Kidney epithelial cell (primary cell): ENCODE measurements at regions not wholly inside any gene's neighbourhood (a gene's known extent, or its start where the extent isn't known, plus 50 kb on each side); places are given as distances from the start of the nearest gene placed in this dataset.
"Not testable (repeated sequence)": the region's sequence is repeated elsewhere in the genome, so short reads cannot be mapped to it uniquely, and the experiment has no call there.

ENCODE experiments used
- DNase-seq: peaks from one replicate; pipeline ENCODE4 v3.0.0-alpha.2; 2010; ENCODE audit warnings: low read depth
- H3K27me3 ChIP-seq: 2 replicates; pipeline ENCODE4 v1.6.0; 2011; ENCODE audit warnings: low read length; ENCODE audit not compliant: control insufficient read depth, insufficient read depth
- H3K36me3 ChIP-seq: 2 replicates; pipeline ENCODE4 v1.5.1; 2011; ENCODE audit warnings: low read length; ENCODE audit not compliant: control insufficient read depth, insufficient read depth
- H3K4me3 ChIP-seq: 2 replicates; pipeline ENCODE4 v1.5.1; 2011; ENCODE audit warnings: low read depth, mild to moderate bottlenecking, control low read depth, low read length
- TF ChIP-seq, protein P1 (sequence below): IDR thresholded peaks from 2 replicates; pipeline ENCODE4 v1.5.1; 2011; ENCODE audit warnings: mild to moderate bottlenecking, moderate library complexity, low read length, control low read depth, inconsistent platforms; ENCODE audit not compliant: insufficient read depth, poor library complexity, severe bottlenecking

DNA sequence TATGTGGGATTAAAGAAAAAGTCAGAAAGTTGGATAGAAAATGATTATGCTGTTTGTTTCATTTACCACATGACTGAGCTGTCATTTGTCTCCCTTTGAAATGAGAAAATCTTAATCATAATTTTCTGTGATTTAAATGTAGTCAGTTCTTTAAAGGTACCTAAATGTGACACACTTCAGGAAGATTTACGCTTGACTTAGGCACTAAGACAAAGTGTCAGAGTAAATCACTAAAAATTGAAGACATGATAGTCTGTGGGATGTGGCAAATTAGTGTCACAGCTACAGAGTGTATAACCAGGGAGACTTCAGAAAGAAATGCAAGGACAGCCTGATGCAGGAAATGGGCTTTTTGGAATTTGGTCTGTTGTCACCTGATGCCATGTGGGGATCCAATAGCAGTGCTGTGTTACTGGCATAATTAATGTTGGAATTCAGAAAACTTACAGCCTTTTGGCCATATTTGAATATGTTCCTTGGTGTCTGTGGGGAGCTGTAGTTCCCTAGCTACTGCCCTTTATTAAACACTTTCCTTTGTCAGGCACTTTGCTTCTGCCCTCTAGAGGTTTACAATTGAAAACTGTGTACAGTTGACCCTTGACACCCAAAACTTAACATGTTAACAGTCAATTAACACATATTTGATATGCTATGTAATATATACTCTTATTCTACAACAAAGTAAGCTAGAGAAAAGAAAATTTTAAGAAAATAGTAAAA is 493.8 kb downstream of the UTRN start:
- Histone ChIP-seq H3K4me3 (no peak overlapping the region), H3K36me3 (no peaks in the 10 kb centered on the region), H3K27me3 (no peaks in the 10 kb centered on the region)
- TF ChIP-seq, protein P1, sequence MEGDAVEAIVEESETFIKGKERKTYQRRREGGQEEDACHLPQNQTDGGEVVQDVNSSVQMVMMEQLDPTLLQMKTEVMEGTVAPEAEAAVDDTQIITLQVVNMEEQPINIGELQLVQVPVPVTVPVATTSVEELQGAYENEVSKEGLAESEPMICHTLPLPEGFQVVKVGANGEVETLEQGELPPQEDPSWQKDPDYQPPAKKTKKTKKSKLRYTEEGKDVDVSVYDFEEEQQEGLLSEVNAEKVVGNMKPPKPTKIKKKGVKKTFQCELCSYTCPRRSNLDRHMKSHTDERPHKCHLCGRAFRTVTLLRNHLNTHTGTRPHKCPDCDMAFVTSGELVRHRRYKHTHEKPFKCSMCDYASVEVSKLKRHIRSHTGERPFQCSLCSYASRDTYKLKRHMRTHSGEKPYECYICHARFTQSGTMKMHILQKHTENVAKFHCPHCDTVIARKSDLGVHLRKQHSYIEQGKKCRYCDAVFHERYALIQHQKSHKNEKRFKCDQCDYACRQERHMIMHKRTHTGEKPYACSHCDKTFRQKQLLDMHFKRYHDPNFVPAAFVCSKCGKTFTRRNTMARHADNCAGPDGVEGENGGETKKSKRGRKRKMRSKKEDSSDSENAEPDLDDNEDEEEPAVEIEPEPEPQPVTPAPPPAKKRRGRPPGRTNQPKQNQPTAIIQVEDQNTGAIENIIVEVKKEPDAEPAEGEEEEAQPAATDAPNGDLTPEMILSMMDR: no peak
- DNase-seq: no peak

DNA sequence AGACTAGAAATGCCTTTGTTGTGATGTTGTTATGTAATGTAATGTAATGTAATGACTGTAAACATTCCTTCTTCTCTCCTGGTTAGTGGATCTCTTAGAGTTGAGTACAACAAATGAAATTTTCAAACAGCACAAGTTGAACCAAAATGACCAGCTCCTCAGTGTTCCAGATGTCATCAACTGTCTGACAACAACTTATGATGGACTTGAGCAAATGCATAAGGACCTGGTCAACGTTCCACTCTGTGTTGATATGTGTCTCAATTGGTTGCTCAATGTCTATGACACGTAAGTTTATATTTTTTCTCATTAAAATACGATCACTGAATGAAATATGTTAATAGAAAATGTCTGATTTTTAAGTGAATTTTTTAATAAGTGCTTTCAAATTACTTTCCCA is 496.7 kb downstream of the UTRN start:
- TF ChIP-seq, protein P1: no peak
- no peak overlapping the region for H3K4me3 ChIP-seq

DNA sequence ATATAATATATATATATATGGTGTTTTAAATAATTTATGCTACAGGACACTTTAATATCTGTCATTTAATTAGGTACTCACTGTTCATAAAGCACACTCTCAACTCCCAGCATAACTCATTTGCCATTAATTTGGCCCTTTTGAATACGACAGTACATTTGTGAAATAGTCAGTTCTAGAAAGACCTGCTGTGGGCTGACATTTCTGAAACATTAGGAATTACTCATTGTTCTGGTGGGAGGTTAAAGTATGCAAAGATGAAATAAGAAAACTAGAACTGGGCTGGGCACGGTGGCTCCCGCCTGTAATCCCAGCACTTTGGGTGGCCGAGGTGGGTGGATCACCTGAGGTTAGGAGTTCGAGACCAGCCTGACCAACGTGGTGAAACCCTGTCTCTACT is 497.5 kb downstream of the UTRN start:
- no peak for DNase-seq
- Histone ChIP-seq H3K4me3 (no peak overlapping the region), H3K36me3 (no peaks in the 10 kb centered on the region), H3K27me3 (no peaks in the 10 kb centered on the region)
- TF ChIP-seq, protein P1: no peak

More for the DNA sequence above, 496.7 kb downstream of the UTRN start:
- Histone ChIP-seq H3K27me3 (no peaks in the 10 kb centered on the region), H3K36me3 (no peaks in the 10 kb centered on the region)
- no peak for DNase-seq

DNA sequence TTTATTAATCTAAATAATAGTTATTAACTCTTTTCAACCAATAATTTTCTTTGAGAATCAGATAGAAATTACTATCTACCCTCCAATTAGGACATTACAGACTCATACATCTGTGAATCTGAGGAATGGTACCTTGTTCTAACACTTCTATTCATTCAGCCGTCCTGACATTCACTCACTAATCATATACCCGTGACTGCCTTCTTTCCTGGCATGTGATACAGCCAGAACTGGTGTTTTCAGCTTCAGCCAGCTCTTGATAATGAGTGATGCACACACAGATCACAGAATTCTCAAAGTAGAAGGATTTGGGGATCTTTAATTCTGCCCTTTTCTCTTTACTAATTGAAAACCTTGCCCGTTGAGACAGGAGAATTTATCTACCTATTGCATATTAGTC is 499.9 kb downstream of the UTRN start:
- Histone ChIP-seq H3K36me3 (no peaks in the 10 kb centered on the region), H3K27me3 (no peaks in the 10 kb centered on the region), H3K4me3 (no peak overlapping the region)
- no peak for DNase-seq
- TF ChIP-seq, protein P1: no peak

DNA sequence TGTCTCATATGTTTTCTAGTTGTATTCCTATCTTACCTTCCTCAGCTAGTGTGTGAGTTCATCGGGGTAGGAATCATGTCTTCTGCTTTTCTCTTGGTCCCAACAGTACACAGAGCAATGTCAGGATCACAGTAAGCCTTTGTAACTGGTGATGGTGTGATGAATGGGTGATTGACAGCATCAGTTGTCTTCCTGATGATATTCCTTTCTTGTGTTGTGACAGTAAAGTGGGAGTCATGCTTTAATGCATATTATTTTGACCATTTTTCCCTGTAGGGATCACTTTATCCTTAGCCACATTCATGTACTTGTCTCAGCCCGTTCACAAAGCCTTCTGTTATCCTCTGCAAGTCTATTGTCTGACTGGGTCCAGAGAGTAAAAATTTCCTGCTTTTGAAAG is 501.7 kb downstream of the UTRN start:
- no peaks in the 10 kb centered on the region for H3K27me3 ChIP-seq
- no peaks in the 10 kb centered on the region for H3K36me3 ChIP-seq
- H3K4me3 ChIP-seq: no peak overlapping the region
- no peak for DNase-seq
- TF ChIP-seq, protein P1: no peak

DNA sequence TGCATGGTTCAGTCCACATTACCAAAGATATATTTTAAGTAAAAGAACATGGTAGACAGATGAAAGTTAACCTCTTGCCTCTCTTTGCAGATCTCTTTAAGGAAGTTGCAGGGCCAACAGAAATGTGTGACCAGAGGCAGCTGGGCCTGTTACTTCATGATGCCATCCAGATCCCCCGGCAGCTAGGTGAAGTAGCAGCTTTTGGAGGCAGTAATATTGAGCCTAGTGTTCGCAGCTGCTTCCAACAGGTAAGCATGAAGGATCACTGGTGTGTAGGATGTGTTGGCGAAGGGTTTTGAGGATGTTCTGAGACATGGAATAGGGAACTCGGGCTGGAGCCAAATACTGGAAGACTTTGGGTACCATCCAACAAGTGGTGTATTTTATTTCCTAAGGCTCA is 508.6 kb downstream of the UTRN start:
- Histone ChIP-seq H3K36me3 (no peaks in the 10 kb centered on the region), H3K27me3 (no peaks in the 10 kb centered on the region), H3K4me3 (no peak overlapping the region)
- TF ChIP-seq, protein P1: no peak
- no peak for DNase-seq

DNA sequence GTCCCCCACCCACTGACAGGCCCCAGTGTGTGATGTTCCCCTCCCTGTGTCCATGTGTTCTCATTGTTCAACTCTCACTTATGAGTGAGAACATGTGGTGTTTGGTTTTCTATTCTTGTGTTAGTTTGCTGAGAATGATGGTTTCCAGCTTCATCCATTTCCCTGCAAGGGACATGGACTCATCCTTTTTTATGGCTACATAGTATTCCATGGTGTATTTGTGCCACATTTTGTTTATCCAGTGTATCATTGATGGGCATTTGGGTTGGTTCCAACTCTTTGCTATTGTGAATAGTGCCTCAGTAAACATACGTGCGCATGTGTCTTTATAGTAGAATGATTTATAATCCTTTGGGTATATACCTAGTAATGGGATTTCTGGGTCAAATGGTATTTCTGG is 509.9 kb downstream of the UTRN start:
- not testable (repeated sequence) for H3K27me3 ChIP-seq, H3K4me3 ChIP-seq, H3K36me3 ChIP-seq, DNase-seq
